WTC11 (cell line): ENCODE measurements at regions not wholly inside any gene's neighbourhood (a gene's known extent, or its start where the extent isn't known, plus 50 kb on each side); places are given as distances from the start of the nearest gene placed in this dataset.

ENCODE experiments used
- AR ChIP-seq: fragments of 250-450 bp; sonication (Bioruptor Pico); IDR thresholded peaks from 2 replicates; pipeline ENCODE4 v1.9.0; 2021; ENCODE audit warnings: mild to moderate bottlenecking
- CTCF ChIP-seq: fragments of 200-600 bp; IDR thresholded peaks from 2 replicates; pipeline ENCODE4 v1.8.0; 2022; ENCODE audit warnings: antibody characterized with exemption
- E2F1 ChIP-seq: sonication (generic); formaldehyde crosslinking; IDR thresholded peaks from 2 replicates; pipeline ENCODE4 v1.8.0; 2022; ENCODE audit warnings: mild to moderate bottlenecking, missing genetic modification reagents
- MAX ChIP-seq: sonication (generic); formaldehyde crosslinking; IDR thresholded peaks from 2 replicates; pipeline ENCODE4 v1.8.0; 2022; ENCODE audit warnings: mild to moderate bottlenecking, missing genetic modification reagents
- NFE2L1 ChIP-seq: sonication (generic); formaldehyde crosslinking; IDR thresholded peaks from 2 replicates; pipeline ENCODE4 v1.8.1; 2023; ENCODE audit warnings: missing genetic modification reagents

- TF ChIP-seq E2F1 (CRISPR knock-in tag) (no peak), CTCF (no peak), NFE2L1 (no peak), MAX (no peak), AR (CRISPR knock-in tag) (no peak)
Observed at GRCh38 chr7:13416071-13416470, 573.4 kb downstream of the ETV1 start.
